ENCODE measurements at regions not wholly inside any gene's neighbourhood (a gene's known extent, or its start where the extent isn't known, plus 50 kb on each side); places are given as distances from the start of the nearest gene placed in this dataset.

- Histone ChIP-seq H3K27me3 (ENCODE audit: insufficient read depth, low read length, poor library complexity, severe bottlenecking) (no peaks in the 10 kb centered on the region), H3K9me3 (ENCODE audit: insufficient read depth, low read depth, low read length) (no peaks in the 10 kb centered on the region), H3K4me1 (ENCODE audit: insufficient read depth, low read length, poor library complexity, severe bottlenecking) (peaks cover 11% of the 10 kb centered on the region), H3K79me2 (ENCODE audit: insufficient read depth, low read length) (no peaks in the 10 kb centered on the region), H3K4me3 (ENCODE audit: low read length, poor library complexity, severe bottlenecking) (no peak overlapping the region), H3K36me3 (ENCODE audit: insufficient read depth, low read length) (no peaks in the 10 kb centered on the region), H2AFZ (ENCODE audit: low read length) (no peak overlapping the region), H3K4me2 (ENCODE audit: low read depth, low read length, poor library complexity, severe bottlenecking) (no peak overlapping the region), H4K20me1 (ENCODE audit: insufficient read depth, low read length, poor library complexity, severe bottlenecking) (no peaks in the 10 kb centered on the region), H3F3A (ENCODE audit: low read depth) (no peaks in the 10 kb centered on the region), H3K9me2 (replicated peaks; ENCODE audit: low read depth, low read length) (no peaks in the 10 kb centered on the region), H3K9ac (ENCODE audit: low read depth, low read length, poor library complexity, severe bottlenecking) (no peak overlapping the region)
- TF ChIP-seq CTCF (conservative IDR thresholded peaks at IDR 0.05; ENCODE audit: low read length), result no peak
- no peak for TF ChIP-seq EZH2phosphoT487 (IDR thresholded peaks at IDR 0.05; ENCODE audit: borderline replicate concordance)
Measured at GRCh38 chr12:68416350-68416749, 84.2 kb upstream of the MDM1 start.

GRCh38 chr12:68416826-68417225 is 84.7 kb upstream of the MDM1 start:
- H3K4me1 ChIP-seq (ENCODE audit: insufficient read depth, low read length, poor library complexity, severe bottlenecking), result peaks cover 11% of the 10 kb centered on the region
- no peaks in the 10 kb centered on the region for H3K9me3 ChIP-seq (ENCODE audit: insufficient read depth, low read depth, low read length)
- H3K27me3 ChIP-seq (ENCODE audit: insufficient read depth, low read length, poor library complexity, severe bottlenecking), result no peaks in the 10 kb centered on the region
- no peaks in the 10 kb centered on the region for H3F3A ChIP-seq (ENCODE audit: low read depth)
- H4K20me1 ChIP-seq (ENCODE audit: insufficient read depth, low read length, poor library complexity, severe bottlenecking), result no peaks in the 10 kb centered on the region
- H2AFZ ChIP-seq (ENCODE audit: low read length), result no peak overlapping the region
- H3K9me2 ChIP-seq (replicated peaks; ENCODE audit: low read depth, low read length), result no peaks in the 10 kb centered on the region
- TF ChIP-seq CTCF (conservative IDR thresholded peaks at IDR 0.05; ENCODE audit: low read length) (no peak), EZH2phosphoT487 (IDR thresholded peaks at IDR 0.05; ENCODE audit: borderline replicate concordance) (no peak)
- no peak overlapping the region for H3K9ac ChIP-seq (ENCODE audit: low read depth, low read length, poor library complexity, severe bottlenecking)
- H3K4me2 ChIP-seq (ENCODE audit: low read depth, low read length, poor library complexity, severe bottlenecking), result no peak overlapping the region
- no peaks in the 10 kb centered on the region for H3K79me2 ChIP-seq (ENCODE audit: insufficient read depth, low read length)
- no peak overlapping the region for H3K4me3 ChIP-seq (ENCODE audit: low read length, poor library complexity, severe bottlenecking)
- no peaks in the 10 kb centered on the region for H3K36me3 ChIP-seq (ENCODE audit: insufficient read depth, low read length)

- Histone ChIP-seq H2AFZ (ENCODE audit: low read length) (no peak overlapping the region), H3K27me3 (ENCODE audit: insufficient read depth, low read length, poor library complexity, severe bottlenecking) (no peaks in the 10 kb centered on the region)
- TF ChIP-seq CTCF (conservative IDR thresholded peaks at IDR 0.05; ENCODE audit: low read length) (no peak), EZH2phosphoT487 (IDR thresholded peaks at IDR 0.05; ENCODE audit: borderline replicate concordance) (no peak)
Measured at GRCh38 chr12:68418137-68418460, 85.9 kb upstream of the MDM1 start.

More at GRCh38 chr12:68418137-68418460, 85.9 kb upstream of the MDM1 start:
- no peaks in the 10 kb centered on the region for H3K9me3 ChIP-seq (ENCODE audit: insufficient read depth, low read depth, low read length)
- no peak overlapping the region for H3K9ac ChIP-seq (ENCODE audit: low read depth, low read length, poor library complexity, severe bottlenecking)
- H3K4me3 ChIP-seq (ENCODE audit: low read length, poor library complexity, severe bottlenecking), result no peak overlapping the region
- H3K9me2 ChIP-seq (replicated peaks; ENCODE audit: low read depth, low read length), result no peaks in the 10 kb centered on the region
- H3F3A ChIP-seq (ENCODE audit: low read depth), result no peaks in the 10 kb centered on the region
- H3K4me1 ChIP-seq (ENCODE audit: insufficient read depth, low read length, poor library complexity, severe bottlenecking), result peaks cover 11% of the 10 kb centered on the region
- H3K4me2 ChIP-seq (ENCODE audit: low read depth, low read length, poor library complexity, severe bottlenecking), result no peak overlapping the region
- no peaks in the 10 kb centered on the region for H4K20me1 ChIP-seq (ENCODE audit: insufficient read depth, low read length, poor library complexity, severe bottlenecking)
- no peaks in the 10 kb centered on the region for H3K36me3 ChIP-seq (ENCODE audit: insufficient read depth, low read length)
- H3K79me2 ChIP-seq (ENCODE audit: insufficient read depth, low read length), result no peaks in the 10 kb centered on the region

All from Loucy (cell line).